PC-9 (cell line): ENCODE measurements at regions not wholly inside any gene's neighbourhood (a gene's known extent, or its start where the extent isn't known, plus 50 kb on each side); places are given as distances from the start of the nearest gene placed in this dataset.

Source experiments
- BruUV-seq: library from RNA; stranded (reverse); fragments of 400-500 nt; replicated peaks from 2 replicates; lab custom pipeline; 2021; lab: Mats Ljungman, UMichigan
- CTCF ChIA-PET: fragments of 300-600 bp; sonication (Branson Sonifier 250); formaldehyde crosslinking; loops from one replicate; lab custom pipeline; 2022; ENCODE audit warnings: antibody characterized with exemption; lab: Charles Lee
- POLR2A ChIA-PET: fragments of 300-600 bp; sonication (Branson Sonifier 250); formaldehyde crosslinking; loops from one replicate; lab custom pipeline; 2022; ENCODE audit warnings: antibody characterized with exemption; ENCODE audit not compliant: unreplicated experiment; lab: Charles Lee
- DNase-seq, 2 experiments: peaks; one replicate each; pipeline versions ENCODE4 v3.0.0 to v3.0.0-alpha.2; 2015 to 2022; ENCODE audit warnings: mixed read lengths in 1 of 2
- H2AFZ ChIP-seq: fragments of 200-600 bp; sonication (generic); 2 replicates; pipeline ENCODE4 v1.8.1; 2017; ENCODE audit warnings: antibody characterized with exemption
- H3F3A ChIP-seq: fragments of 200-600 bp; sonication (generic); 2 replicates; pipeline ENCODE4 v1.8.1; 2017; ENCODE audit warnings: antibody characterized with exemption, mild to moderate bottlenecking, low read depth; ENCODE audit not compliant: insufficient read depth
- H3K27ac ChIP-seq: fragments of 200-600 bp; sonication (generic); 2 replicates; pipeline ENCODE4 v1.6.1; 2016; ENCODE audit warnings: mixed run types
- H3K27me3 ChIP-seq: fragments of 200-600 bp; sonication (generic); 2 replicates; pipeline ENCODE4 v1.6.1; 2016; ENCODE audit warnings: low read depth, mixed run types; ENCODE audit not compliant: insufficient read depth
- H3K36me3 ChIP-seq: fragments of 200-600 bp; sonication (generic); 2 replicates; pipeline ENCODE4 v1.6.1; 2016; ENCODE audit warnings: low read depth, mixed run types
- H3K4me1 ChIP-seq: fragments of 200-600 bp; sonication (generic); replicated peaks from 2 replicates; pipeline ENCODE4 v1.6.1; 2016; ENCODE audit warnings: mixed run types; ENCODE audit not compliant: insufficient read depth
- H3K4me2 ChIP-seq: fragments of 200-600 bp; sonication (generic); 2 replicates; pipeline ENCODE4 v1.6.1; 2017; ENCODE audit warnings: mixed run types
- H3K4me3 ChIP-seq: fragments of 200-600 bp; sonication (generic); 2 replicates; pipeline ENCODE4 v1.6.1; 2016; ENCODE audit warnings: mixed run types
- H3K79me2 ChIP-seq: fragments of 200-600 bp; sonication (generic); 2 replicates; pipeline ENCODE4 v1.6.1; 2017; ENCODE audit warnings: low read depth, mixed run types
- H3K9me2 ChIP-seq: fragments of 200-600 bp; sonication (generic); 2 replicates; pipeline ENCODE4 v1.8.1; 2017; ENCODE audit warnings: mild to moderate bottlenecking; ENCODE audit not compliant: insufficient read depth
- H3K9me3 ChIP-seq: fragments of 200-600 bp; sonication (generic); 2 replicates; pipeline ENCODE4 v1.8.1; 2016; ENCODE audit warnings: low read depth; ENCODE audit not compliant: insufficient read depth
- H4K20me1 ChIP-seq: fragments of 200-600 bp; sonication (generic); 2 replicates; pipeline ENCODE4 v1.8.1; 2017; ENCODE audit not compliant: insufficient read depth
- EZH2 ChIP-seq: fragments of 200-600 bp; sonication (generic); IDR thresholded peaks from 2 replicates; pipeline ENCODE4 v1.8.0; 2017; ENCODE audit warnings: antibody characterized with exemption, low read depth
- intact Hi-C: fragments of 100-400 bp; cut with micrococcal nuclease; formaldehyde crosslinking; loops from one replicate; pipeline ENCODE4 v1.10.0; 2022; ENCODE audit not compliant: unreplicated experiment
- TF ChIP-seq, protein P1 (sequence below): fragments of 200-600 bp; sonication (generic); conservative IDR thresholded peaks from 2 replicates; pipeline ENCODE4 v1.6.1; 2017; ENCODE audit warnings: mixed run types, antibody characterized with exemption, mild to moderate bottlenecking, moderate library complexity

DNA sequence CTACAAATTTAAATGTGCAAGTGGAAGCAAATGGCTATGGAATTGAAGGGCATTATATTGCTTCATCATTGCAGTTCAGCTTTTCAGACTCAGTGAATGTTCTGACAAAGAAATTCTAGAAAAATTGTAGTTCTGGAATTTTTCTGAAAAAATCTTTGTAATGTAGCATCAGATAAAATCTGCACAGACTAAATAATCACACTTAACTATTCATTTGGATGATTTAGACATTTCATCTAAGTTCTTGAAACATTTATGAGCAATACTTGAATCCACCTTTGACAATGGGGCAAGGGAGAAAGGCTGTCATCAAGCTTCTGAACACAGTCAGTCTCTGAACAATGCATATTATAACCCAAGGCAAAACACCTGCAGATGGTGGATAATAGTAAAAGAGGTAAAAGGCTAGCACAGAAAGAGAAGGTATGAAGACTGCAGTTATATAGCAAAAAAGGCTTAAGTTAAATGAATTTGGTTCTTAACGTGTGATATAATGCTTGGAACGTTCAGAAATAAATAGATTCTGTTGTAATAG, 1352.0 kb upstream of the NUDT12 start:
- no peak for TF ChIP-seq EZH2
- TF ChIP-seq, protein P1, sequence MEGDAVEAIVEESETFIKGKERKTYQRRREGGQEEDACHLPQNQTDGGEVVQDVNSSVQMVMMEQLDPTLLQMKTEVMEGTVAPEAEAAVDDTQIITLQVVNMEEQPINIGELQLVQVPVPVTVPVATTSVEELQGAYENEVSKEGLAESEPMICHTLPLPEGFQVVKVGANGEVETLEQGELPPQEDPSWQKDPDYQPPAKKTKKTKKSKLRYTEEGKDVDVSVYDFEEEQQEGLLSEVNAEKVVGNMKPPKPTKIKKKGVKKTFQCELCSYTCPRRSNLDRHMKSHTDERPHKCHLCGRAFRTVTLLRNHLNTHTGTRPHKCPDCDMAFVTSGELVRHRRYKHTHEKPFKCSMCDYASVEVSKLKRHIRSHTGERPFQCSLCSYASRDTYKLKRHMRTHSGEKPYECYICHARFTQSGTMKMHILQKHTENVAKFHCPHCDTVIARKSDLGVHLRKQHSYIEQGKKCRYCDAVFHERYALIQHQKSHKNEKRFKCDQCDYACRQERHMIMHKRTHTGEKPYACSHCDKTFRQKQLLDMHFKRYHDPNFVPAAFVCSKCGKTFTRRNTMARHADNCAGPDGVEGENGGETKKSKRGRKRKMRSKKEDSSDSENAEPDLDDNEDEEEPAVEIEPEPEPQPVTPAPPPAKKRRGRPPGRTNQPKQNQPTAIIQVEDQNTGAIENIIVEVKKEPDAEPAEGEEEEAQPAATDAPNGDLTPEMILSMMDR = no peak
- intact Hi-C loops = no loop called here
- Histone ChIP-seq H3K4me1 (peaks cover 17% of the 10 kb centered on the region), H4K20me1 (no peaks in the 10 kb centered on the region), H3K79me2 (no peaks in the 10 kb centered on the region), H3K9me2 (0 out of 2 replicates have a peak, but pooled peaks cover 2% of the 10 kb centered on the region), H3K4me2 (no peak overlapping the region), H3K27me3 (no peaks in the 10 kb centered on the region), H3F3A (peaks cover 12% of the 10 kb centered on the region; the same call in 1 of the 2 replicates), H3K27ac (no peak overlapping the region), H3K4me3 (no peak overlapping the region), H3K9me3 (no peaks in the 10 kb centered on the region), H2AFZ (no peak overlapping the region), H3K36me3 (no peaks in the 10 kb centered on the region)
- no peak for DNase-seq
- CTCF ChIA-PET = no interaction called here
- POLR2A ChIA-PET = no interaction called here
- BruUV-seq = no TSS peak

DNA sequence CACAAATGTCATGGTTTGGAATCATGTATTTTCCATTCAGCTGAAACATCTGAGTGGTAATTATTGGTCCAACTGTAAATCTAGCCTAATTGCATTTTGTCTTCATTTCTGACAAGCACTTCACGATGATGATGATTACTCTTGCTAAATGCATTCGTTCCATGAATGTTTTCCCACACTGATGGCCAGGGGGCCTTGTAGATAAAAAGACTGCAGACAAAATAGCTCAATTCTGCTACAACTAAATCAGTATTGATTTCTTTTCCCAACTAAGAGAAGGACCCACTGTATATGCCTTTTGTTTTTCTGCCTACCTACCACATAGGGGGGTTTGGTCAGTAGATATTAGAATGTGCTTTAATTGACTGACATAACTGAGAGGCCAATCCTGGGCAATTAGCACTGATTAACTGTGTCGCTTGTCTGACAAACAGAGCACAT, 1351.3 kb upstream of the NUDT12 start:
- no TSS peak for BruUV-seq
- Histone ChIP-seq H2AFZ (no peak overlapping the region), H3K27ac (no peak overlapping the region), H3K4me3 (no peak overlapping the region), H3K36me3 (no peaks in the 10 kb centered on the region), H3K4me1 (peaks cover 17% of the 10 kb centered on the region), H4K20me1 (no peaks in the 10 kb centered on the region), H3K9me2 (0 out of 2 replicates have a peak, but pooled peaks cover 2% of the 10 kb centered on the region), H3K4me2 (no peak overlapping the region), H3K79me2 (no peaks in the 10 kb centered on the region), H3K27me3 (no peaks in the 10 kb centered on the region), H3F3A (peaks cover 12% of the 10 kb centered on the region; the same call in 1 of the 2 replicates), H3K9me3 (no peaks in the 10 kb centered on the region)
- POLR2A ChIA-PET = no interaction called here
- DNase-seq = no peak
- CTCF ChIA-PET = no interaction called here
- intact Hi-C loops = no loop called here
- TF ChIP-seq, protein P1 = no peak
- TF ChIP-seq EZH2 = no peak

DNA sequence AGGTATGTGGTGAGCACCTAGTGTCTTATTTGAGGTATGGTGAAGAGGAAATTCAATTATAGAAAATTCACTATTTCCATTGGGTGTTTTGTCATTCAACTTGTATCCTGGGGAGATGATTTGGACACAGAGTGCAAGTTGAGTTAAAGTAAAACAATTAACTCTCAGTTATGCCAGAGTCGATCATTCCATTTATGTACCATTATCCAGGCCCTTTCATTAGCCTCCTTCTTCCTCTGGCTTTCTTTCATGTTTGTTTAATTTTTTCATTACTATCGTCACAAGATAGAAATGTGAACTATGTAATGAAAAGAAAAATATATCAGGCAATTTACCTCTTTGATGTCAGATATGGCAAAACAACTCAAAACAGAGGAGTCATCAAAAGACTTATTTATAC, 1347.2 kb upstream of the NUDT12 start:
- ChIA-PET POLR2A (no interaction called here), CTCF (no interaction called here)
- TF ChIP-seq EZH2 = no peak
- TF ChIP-seq, protein P1 = no peak
- Histone ChIP-seq H3K4me3 (no peak overlapping the region), H3K9me3 (no peaks in the 10 kb centered on the region), H2AFZ (no peak overlapping the region), H3K36me3 (no peaks in the 10 kb centered on the region), H3F3A (peaks cover 12% of the 10 kb centered on the region; the same call in 1 of the 2 replicates), H3K4me1 (peaks cover 20% of the 10 kb centered on the region), H3K79me2 (no peaks in the 10 kb centered on the region), H3K27ac (no peak overlapping the region), H4K20me1 (no peaks in the 10 kb centered on the region), H3K4me2 (no peak overlapping the region), H3K27me3 (no peaks in the 10 kb centered on the region), H3K9me2 (no peaks in the 10 kb centered on the region)
- BruUV-seq = no TSS peak
- no peak for DNase-seq
- intact Hi-C loops = no loop called here
